Ramos (cell line): ENCODE measurements at regions not wholly inside any gene's neighbourhood (a gene's known extent, or its start where the extent isn't known, plus 50 kb on each side); places are given as distances from the start of the nearest gene placed in this dataset.

Experiments
- in situ Hi-C: fragments of 300-500 bp; cut with MboI; formaldehyde crosslinking; loops from one replicate; pipeline ENCODE4 v1.14.3; 2022; ENCODE audit warnings: low sequenced_read_pairs; ENCODE audit not compliant: unreplicated experiment

- in situ Hi-C loops = no loop called here
These were observed 508.6 kb downstream of the SHQ1 start for GRCh38 chr3:72339670-72340030.

GRCh38 chr3:72338942-72339669 lies 509.1 kb downstream of the SHQ1 start:
- in situ Hi-C loops = no loop called here

GRCh38 chr3:72338082-72338941 lies 509.9 kb downstream of the SHQ1 start:
- in situ Hi-C loops = no loop called here

- in situ Hi-C loops = no loop called here
These were observed 510.8 kb downstream of the SHQ1 start for GRCh38 chr3:72337480-72337855.

- in situ Hi-C loops = no loop called here
These were observed 511.3 kb downstream of the SHQ1 start for GRCh38 chr3:72336821-72337479.

GRCh38 chr3:72336114-72336651 lies 512.1 kb downstream of the SHQ1 start:
- in situ Hi-C loops = no loop called here

- in situ Hi-C loops = no loop called here
These were observed 512.7 kb downstream of the SHQ1 start for GRCh38 chr3:72335458-72336095.

GRCh38 chr3:72334681-72335457 lies 513.4 kb downstream of the SHQ1 start:
- in situ Hi-C loops = no loop called here

GRCh38 chr3:72332689-72333088 lies 515.6 kb downstream of the SHQ1 start:
- in situ Hi-C loops = no loop called here

- in situ Hi-C loops = no loop called here
These were observed 516.2 kb downstream of the SHQ1 start for GRCh38 chr3:72332036-72332435.

- in situ Hi-C loops = no loop called here
These were observed 517.2 kb downstream of the SHQ1 start for GRCh38 chr3:72331076-72331475.

GRCh38 chr3:72329354-72329753 lies 518.9 kb downstream of the SHQ1 start:
- in situ Hi-C loops = no loop called here

GRCh38 chr3:72328755-72329277 lies 519.4 kb downstream of the SHQ1 start:
- in situ Hi-C loops = no loop called here

GRCh38 chr3:72327008-72327407 lies 521.2 kb downstream of the SHQ1 start:
- in situ Hi-C loops = no loop called here

- in situ Hi-C loops = no loop called here
These were observed 523.9 kb downstream of the SHQ1 start for GRCh38 chr3:72324253-72324811.

- in situ Hi-C loops = no loop called here
These were observed 524.5 kb downstream of the SHQ1 start for GRCh38 chr3:72323773-72324172.

- in situ Hi-C loops = no loop called here
These were observed 525.8 kb downstream of the SHQ1 start for GRCh38 chr3:72322264-72322976.

GRCh38 chr3:72320955-72321303 lies 527.3 kb downstream of the SHQ1 start:
- in situ Hi-C loops = no loop called here
